Neuronal stem cell (in vitro differentiated cells): ENCODE measurements at regions not wholly inside any gene's neighbourhood (a gene's known extent, or its start where the extent isn't known, plus 50 kb on each side); places are given as distances from the start of the nearest gene placed in this dataset.

Experiments used
- DNase-seq: peaks from one replicate; pipeline ENCODE4 v3.0.0-alpha.2; 2013; ENCODE audit warnings: low spot score
- H2AFZ ChIP-seq: one replicate; pipeline ENCODE4 v1.6.1; 2013; ENCODE audit warnings: mild to moderate bottlenecking, low read length, inconsistent platforms
- H2AK5ac ChIP-seq: 2 replicates; pipeline ENCODE4 v1.6.1; 2013; ENCODE audit warnings: low read depth, mild to moderate bottlenecking, inconsistent platforms, low read length, moderate library complexity, mixed read lengths
- H2BK120ac ChIP-seq: 2 replicates; pipeline ENCODE4 v1.6.1; 2013; ENCODE audit warnings: low read depth, mild to moderate bottlenecking, inconsistent platforms, low read length, moderate library complexity, mixed read lengths
- H2BK12ac ChIP-seq: one replicate; pipeline ENCODE4 v1.6.1; 2013; ENCODE audit warnings: low read length, inconsistent platforms
- H2BK15ac ChIP-seq: 2 replicates; pipeline ENCODE4 v1.6.1; 2013; ENCODE audit warnings: mild to moderate bottlenecking, low read length, inconsistent platforms, mixed read lengths
- H2BK5ac ChIP-seq: one replicate; pipeline ENCODE4 v1.6.1; 2013; ENCODE audit warnings: inconsistent platforms, mild to moderate bottlenecking, low read length, moderate library complexity
- H3K14ac ChIP-seq: one replicate; pipeline ENCODE4 v1.6.1; 2013; ENCODE audit warnings: low read length, inconsistent platforms
- H3K18ac ChIP-seq: 2 replicates; pipeline ENCODE4 v1.6.1; 2013; ENCODE audit warnings: low read length, inconsistent platforms
- H3K23ac ChIP-seq: 2 replicates; pipeline ENCODE4 v1.6.1; 2013; ENCODE audit warnings: low read depth, mild to moderate bottlenecking, mixed read lengths, low read length, inconsistent platforms; ENCODE audit not compliant: poor library complexity
- H3K27ac ChIP-seq: replicated peaks from 3 replicates; pipeline ENCODE4 v1.5.1; 2013; ENCODE audit warnings: low read length, inconsistent platforms
- H3K27me3 ChIP-seq, 3 experiments: 2 replicates each; pipeline ENCODE4 v1.6.1; 2013; ENCODE audit warnings: low read length in 3 of 3, mild to moderate bottlenecking in 2 of 3, inconsistent platforms in 1 of 3, low read depth in 1 of 3, mixed read lengths in 1 of 3, moderate library complexity in 1 of 3; ENCODE audit not compliant: control insufficient read depth in 3 of 3, insufficient read depth in 3 of 3
- H3K36me3 ChIP-seq, 2 donors: replicated peaks in 1 of 2; 2 replicates each; pipeline ENCODE4 v1.6.1; 2013; ENCODE audit warnings: low read length in 2 of 2; ENCODE audit not compliant: control insufficient read depth in 2 of 2, insufficient read depth in 2 of 2
- H3K4ac ChIP-seq: 2 replicates; pipeline ENCODE4 v1.6.1; 2013; ENCODE audit warnings: inconsistent platforms, mild to moderate bottlenecking, low read length, moderate library complexity
- H3K4me1 ChIP-seq, 2 donors: 1 replicate in 1 of 2; 2 replicates in 1 of 2; pipeline ENCODE4 v1.6.1; 2013; ENCODE audit warnings: low read length in 2 of 2, low read depth in 1 of 2; ENCODE audit not compliant: control insufficient read depth in 2 of 2, insufficient read depth in 1 of 2
- H3K4me2 ChIP-seq: one replicate; pipeline ENCODE4 v1.6.1; 2013; ENCODE audit warnings: mild to moderate bottlenecking, low read length, inconsistent platforms; ENCODE audit not compliant: insufficient read depth, poor library complexity, severe bottlenecking
- H3K4me3 ChIP-seq, 2 donors: 2 replicates each; pipeline ENCODE4 v1.5.1; 2013; ENCODE audit warnings: low read length in 2 of 2, mild to moderate bottlenecking in 2 of 2, inconsistent platforms in 1 of 2, moderate library complexity in 1 of 2
- H3K79me1 ChIP-seq: one replicate; pipeline ENCODE4 v1.6.1; 2013; ENCODE audit warnings: low read depth, mild to moderate bottlenecking, inconsistent platforms, low read length, moderate library complexity
- H3K9ac ChIP-seq: one replicate; pipeline ENCODE4 v1.6.1; 2013; ENCODE audit warnings: mild to moderate bottlenecking, low read depth, low read length, inconsistent platforms; ENCODE audit not compliant: poor library complexity
- H3K9me3 ChIP-seq, 2 donors: replicated peaks in 1 of 2; 2 replicates each; pipeline versions ENCODE3 to v1.6.1; 2013; ENCODE audit warnings: low read length in 2 of 2, mild to moderate bottlenecking in 2 of 2, inconsistent platforms in 1 of 2, low read depth in 1 of 2, mixed read lengths in 1 of 2, moderate library complexity in 1 of 2; ENCODE audit not compliant: control insufficient read depth in 2 of 2, insufficient read depth in 1 of 2
- H4K8ac ChIP-seq: one replicate; pipeline ENCODE4 v1.6.1; 2013; ENCODE audit warnings: low read depth, mild to moderate bottlenecking, inconsistent platforms, low read length, moderate library complexity
- H4K91ac ChIP-seq: one replicate; pipeline ENCODE4 v1.6.1; 2013; ENCODE audit warnings: low read length, low read depth, mild to moderate bottlenecking, inconsistent platforms; ENCODE audit not compliant: poor library complexity
- WGBS, 2 donors: extraction: QIAGEN DNeasy Blood & Tissue Kit; methylation state at CpG; one replicate each; pipeline ENCODE4 v1.1.7; 2013; ENCODE audit warnings: missing lambda C conversion rate in 2 of 2, mixed read lengths in 1 of 2; ENCODE audit not compliant: insufficient read length in 2 of 2, insufficient replicate concordance in 1 of 2; ENCODE audit errors: extremely low coverage in 2 of 2; 5-methylcytosine and 5-hydroxymethylcytosine counted together

DNA sequence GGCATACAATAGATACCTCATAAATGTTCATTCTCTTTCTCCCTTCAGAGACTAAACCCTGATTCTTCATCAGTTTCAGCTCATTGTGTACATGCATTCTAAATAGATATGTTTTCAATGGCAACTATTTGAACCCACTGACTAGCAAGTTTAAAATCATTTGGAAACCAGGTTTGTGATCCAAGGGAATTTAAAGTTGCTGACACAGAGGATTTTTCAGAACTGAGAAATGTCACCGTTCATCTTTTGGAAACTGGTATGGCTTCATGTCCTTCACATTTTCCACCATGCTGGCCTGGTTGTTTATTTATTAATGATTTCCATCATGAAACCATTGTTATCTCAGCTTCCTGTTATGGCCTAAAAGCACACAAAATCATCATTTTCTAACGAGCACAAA is 81.8 kb upstream of the BARHL2 start:
- H3K18ac ChIP-seq: no peak overlapping the region
- no peak overlapping the region for H2BK5ac ChIP-seq
- no CpG with 5 or more reads among the region's 2 CpGs for WGBS, 2 donors
- H2BK120ac ChIP-seq: no peak overlapping the region
- no peak overlapping the region for H4K91ac ChIP-seq
- no peak overlapping the region for H3K23ac ChIP-seq
- H3K4me3 ChIP-seq: no peak overlapping the region
- no peaks in the 10 kb centered on the region for H3K9me3 ChIP-seq
- H3K27ac ChIP-seq: no peak overlapping the region
- H3K9ac ChIP-seq: no peak overlapping the region
- H2BK12ac ChIP-seq: no peak overlapping the region
- peaks cover 0 to 3% (median 2%) of the 10 kb centered on the region in 3 experiments for H3K27me3 ChIP-seq
- no peak overlapping the region for H3K14ac ChIP-seq
- H3K79me1 ChIP-seq: no peaks in the 10 kb centered on the region
- H2AFZ ChIP-seq: no peak overlapping the region
- H2BK15ac ChIP-seq: no peak overlapping the region
- H3K4me2 ChIP-seq: no peak overlapping the region
- peaks cover 0 to 7% of the 10 kb centered on the region in 2 donors for H3K4me1 ChIP-seq
- no peaks in the 10 kb centered on the region for H3K36me3 ChIP-seq
- no peak overlapping the region for H4K8ac ChIP-seq
- H2AK5ac ChIP-seq: no peak overlapping the region
- no peak for DNase-seq
- H3K4ac ChIP-seq: no peak overlapping the region

DNA sequence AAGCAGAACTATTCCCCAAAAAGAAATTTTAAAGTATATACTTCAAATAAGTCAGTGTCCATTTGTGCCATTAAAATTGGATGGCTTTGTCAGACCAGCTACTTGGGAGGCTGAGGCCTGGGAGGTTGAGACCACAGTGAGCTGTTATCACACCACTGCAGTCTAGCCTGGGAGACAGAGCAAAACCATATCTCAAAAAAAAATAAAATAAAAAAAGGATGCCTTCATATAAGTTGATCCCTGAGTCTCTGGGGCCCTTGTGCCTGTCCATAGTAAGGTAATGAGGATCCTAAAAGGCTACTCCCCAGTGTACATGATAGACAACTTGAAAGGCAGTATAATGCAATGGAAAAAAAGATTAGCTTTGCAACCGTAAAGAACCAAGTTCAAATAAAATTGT is 81.2 kb upstream of the BARHL2 start:
- Histone ChIP-seq H3K9me3 (no peaks in the 10 kb centered on the region), H2AK5ac (no peak overlapping the region), H3K9ac (no peak overlapping the region), H4K8ac (no peak overlapping the region), H3K27ac (no peak overlapping the region), H2AFZ (no peak overlapping the region), H3K14ac (no peak overlapping the region), H2BK12ac (no peak overlapping the region), H3K4me2 (no peak overlapping the region), H3K4me1 (peaks cover 0 to 7% of the 10 kb centered on the region in 2 donors), H3K27me3 (peaks cover 0 to 3% (median 2%) of the 10 kb centered on the region in 3 experiments), H2BK15ac (no peak overlapping the region), H3K23ac (no peak overlapping the region), H2BK5ac (no peak overlapping the region), H3K79me1 (no peaks in the 10 kb centered on the region), H2BK120ac (no peak overlapping the region), H3K18ac (no peak overlapping the region), H3K36me3 (no peaks in the 10 kb centered on the region), H3K4ac (no peak overlapping the region), H3K4me3 (no peak overlapping the region), H4K91ac (no peak overlapping the region)
- DNase-seq: no peak
- no CpG with 5 or more reads among the region's 1 CpG for WGBS, 2 donors

- H3K79me1 ChIP-seq: no peaks in the 10 kb centered on the region
- no peak overlapping the region for H2BK120ac ChIP-seq
- no peak for DNase-seq
- H2AK5ac ChIP-seq: no peak overlapping the region
- no peak overlapping the region for H4K8ac ChIP-seq
- H4K91ac ChIP-seq: no peak overlapping the region
- H3K4me1 ChIP-seq: peaks cover 0 to 7% of the 10 kb centered on the region in 2 donors
- no peaks in the 10 kb centered on the region for H3K36me3 ChIP-seq
- no peak overlapping the region for H2BK5ac ChIP-seq
- no peak overlapping the region for H2BK12ac ChIP-seq
- no peak overlapping the region for H3K23ac ChIP-seq
- H3K9ac ChIP-seq: no peak overlapping the region
- H3K9me3 ChIP-seq: no peaks in the 10 kb centered on the region
- H3K18ac ChIP-seq: no peak overlapping the region
- H3K4me3 ChIP-seq: no peak overlapping the region
- H3K14ac ChIP-seq: no peak overlapping the region
- no peak overlapping the region for H3K27ac ChIP-seq
- H3K27me3 ChIP-seq: peaks cover 0 to 3% (median 2%) of the 10 kb centered on the region in 3 experiments
- H3K4me2 ChIP-seq: no peak overlapping the region
- no peak overlapping the region for H2BK15ac ChIP-seq
- H2AFZ ChIP-seq: no peak overlapping the region
- no peak overlapping the region for H3K4ac ChIP-seq
- no CpG with 5 or more reads among the region's 2 CpGs for whole genome bisulfite sequencing, 2 donors
Measured at GRCh38 chr1:90795431-90795830, 78.3 kb upstream of the BARHL2 start.

DNA sequence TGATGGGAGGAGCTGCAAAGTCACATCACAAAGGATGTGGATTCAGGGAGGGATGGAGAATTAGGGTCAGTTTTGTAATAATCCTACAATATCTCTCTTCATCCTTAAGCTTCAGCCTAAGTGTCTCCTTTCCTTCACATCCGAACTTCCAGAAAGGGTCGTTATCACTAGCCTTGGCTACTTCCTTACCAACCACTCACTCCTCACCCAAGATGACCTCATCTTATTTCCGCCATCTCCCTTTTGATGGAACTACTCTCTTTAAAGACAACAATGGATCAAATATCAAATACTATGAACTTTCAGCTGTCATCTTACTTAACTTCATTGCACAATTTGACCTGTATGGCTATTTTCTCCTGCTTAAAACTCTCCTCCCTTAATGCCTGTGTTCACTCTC is 69.6 kb upstream of the BARHL2 start:
- Histone ChIP-seq H3K9me3 (no peaks in the 10 kb centered on the region), H2BK120ac (no peak overlapping the region), H3K23ac (no peak overlapping the region), H4K8ac (no peak overlapping the region), H3K27ac (no peak overlapping the region), H3K4me3 (no peak overlapping the region), H3K27me3 (no peaks in the 10 kb centered on the region), H3K36me3 (no peaks in the 10 kb centered on the region), H3K4me1 (no peaks in the 10 kb centered on the region), H3K4me2 (no peak overlapping the region), H4K91ac (no peak overlapping the region), H3K18ac (no peak overlapping the region), H2BK12ac (no peak overlapping the region), H3K79me1 (no peaks in the 10 kb centered on the region), H2BK5ac (no peak overlapping the region), H3K4ac (no peak overlapping the region), H2BK15ac (no peak overlapping the region), H2AFZ (no peak overlapping the region), H2AK5ac (no peak overlapping the region), H3K9ac (no peak overlapping the region), H3K14ac (no peak overlapping the region)
- no CpG with 5 or more reads among the region's 3 CpGs for WGBS, 2 donors
- DNase-seq: no peak
